ENCODE measurements at regions not wholly inside any gene's neighbourhood (a gene's known extent, or its start where the extent isn't known, plus 50 kb on each side); places are given as distances from the start of the nearest gene placed in this dataset.

GRCh38 chr1:193680924-193681316 lies 494.5 kb upstream of the B3GALT2 start:
- TF ChIP-seq, protein P1, sequence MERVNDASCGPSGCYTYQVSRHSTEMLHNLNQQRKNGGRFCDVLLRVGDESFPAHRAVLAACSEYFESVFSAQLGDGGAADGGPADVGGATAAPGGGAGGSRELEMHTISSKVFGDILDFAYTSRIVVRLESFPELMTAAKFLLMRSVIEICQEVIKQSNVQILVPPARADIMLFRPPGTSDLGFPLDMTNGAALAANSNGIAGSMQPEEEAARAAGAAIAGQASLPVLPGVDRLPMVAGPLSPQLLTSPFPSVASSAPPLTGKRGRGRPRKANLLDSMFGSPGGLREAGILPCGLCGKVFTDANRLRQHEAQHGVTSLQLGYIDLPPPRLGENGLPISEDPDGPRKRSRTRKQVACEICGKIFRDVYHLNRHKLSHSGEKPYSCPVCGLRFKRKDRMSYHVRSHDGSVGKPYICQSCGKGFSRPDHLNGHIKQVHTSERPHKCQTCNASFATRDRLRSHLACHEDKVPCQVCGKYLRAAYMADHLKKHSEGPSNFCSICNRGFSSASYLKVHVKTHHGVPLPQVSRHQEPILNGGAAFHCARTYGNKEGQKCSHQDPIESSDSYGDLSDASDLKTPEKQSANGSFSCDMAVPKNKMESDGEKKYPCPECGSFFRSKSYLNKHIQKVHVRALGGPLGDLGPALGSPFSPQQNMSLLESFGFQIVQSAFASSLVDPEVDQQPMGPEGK (CRISPR knock-in tag; IDR thresholded peaks at IDR 0.05; ENCODE audit: borderline replicate concordance), result no peak
- no peak for TF ChIP-seq CSRNP3 (CRISPR knock-in tag; IDR thresholded peaks at IDR 0.05)
